ENCODE measurements at regions not wholly inside any gene's neighbourhood (a gene's known extent, or its start where the extent isn't known, plus 50 kb on each side); places are given as distances from the start of the nearest gene placed in this dataset.

GRCh38 chr18:23388357-23388756 is 64.7 kb upstream of the RIOK3 start:
- no peak for DNase-seq

- no peak for DNase-seq
Observed at GRCh38 chr18:23391156-23391555, 61.9 kb upstream of the RIOK3 start.

GRCh38 chr18:23397907-23398306 is 55.2 kb upstream of the RIOK3 start:
- peak; percentile 5 for DNase-seq

- no peak for DNase-seq
Observed at GRCh38 chr18:23398401-23398800, 54.7 kb upstream of the RIOK3 start.

- no peak for DNase-seq
Observed at GRCh38 chr18:23399067-23399466, 54.0 kb upstream of the RIOK3 start.

- DNase-seq = no peak
Observed at GRCh38 chr18:23400918-23401317, 52.2 kb upstream of the RIOK3 start.

GRCh38 chr18:23401400-23402347 is 51.4 kb upstream of the RIOK3 start:
- no peak for DNase-seq
